ENCODE measurements at regions not wholly inside any gene's neighbourhood (a gene's known extent, or its start where the extent isn't known, plus 50 kb on each side); places are given as distances from the start of the nearest gene placed in this dataset.

GRCh38 chr20:60888771-60889170, 363.3 kb upstream of the CDH4 start:
- intact Hi-C loops (cut with DNase I): no loop called here
- no peak for DNase-seq

GRCh38 chr20:60892095-60892813, 359.8 kb upstream of the CDH4 start:
- no peak for DNase-seq
- intact Hi-C loops (cut with DNase I): no loop called here

- no peak for DNase-seq
- intact Hi-C loops (cut with DNase I): no loop called here
These were observed 358.0 kb upstream of the CDH4 start for GRCh38 chr20:60894091-60894490.

GRCh38 chr20:60895363-60896079, 356.5 kb upstream of the CDH4 start:
- intact Hi-C loops (cut with DNase I): no loop called here

GRCh38 chr20:60897976-60898375, 354.1 kb upstream of the CDH4 start:
- intact Hi-C loops (cut with DNase I): no loop called here
- DNase-seq: no peak

More at GRCh38 chr20:60895363-60896079, 356.5 kb upstream of the CDH4 start:
- DNase-seq: no peak

- DNase-seq: no peak
These were observed 352.7 kb upstream of the CDH4 start for GRCh38 chr20:60899320-60899719.

GRCh38 chr20:60900618-60901017, 351.4 kb upstream of the CDH4 start:
- no peak for DNase-seq
- intact Hi-C loops (cut with DNase I): no loop called here

More at GRCh38 chr20:60899320-60899719, 352.7 kb upstream of the CDH4 start:
- intact Hi-C loops (cut with DNase I): no loop called here

GRCh38 chr20:60901831-60902230, 350.2 kb upstream of the CDH4 start:
- no peak for DNase-seq
- intact Hi-C loops (cut with DNase I): no loop called here

- intact Hi-C loops (cut with DNase I): no loop called here
- DNase-seq: no peak
These were observed 348.6 kb upstream of the CDH4 start for GRCh38 chr20:60903325-60903971.

- no peak for DNase-seq
- intact Hi-C loops (cut with DNase I): no loop called here
These were observed 347.3 kb upstream of the CDH4 start for GRCh38 chr20:60904730-60905129.

GRCh38 chr20:60905919-60906318, 346.1 kb upstream of the CDH4 start:
- intact Hi-C loops (cut with DNase I): no loop called here
- DNase-seq: no peak

- no peak for DNase-seq
- intact Hi-C loops (cut with DNase I): no loop called here
These were observed 345.5 kb upstream of the CDH4 start for GRCh38 chr20:60906555-60906954.

- no peak for DNase-seq
- intact Hi-C loops (cut with DNase I): no loop called here
These were observed 338.8 kb upstream of the CDH4 start for GRCh38 chr20:60913298-60913697.

- no peak for DNase-seq
- intact Hi-C loops (cut with DNase I): no loop called here
These were observed 330.9 kb upstream of the CDH4 start for GRCh38 chr20:60921022-60921622.

- intact Hi-C loops (cut with DNase I): no loop called here
These were observed 325.2 kb upstream of the CDH4 start for GRCh38 chr20:60926831-60927230.

GRCh38 chr20:60928341-60928740, 323.7 kb upstream of the CDH4 start:
- intact Hi-C loops (cut with DNase I): no loop called here

More at GRCh38 chr20:60926831-60927230, 325.2 kb upstream of the CDH4 start:
- no peak for DNase-seq

GRCh38 chr20:60930023-60930790, 321.9 kb upstream of the CDH4 start:
- intact Hi-C loops (cut with DNase I): no loop called here
- DNase-seq: no peak

More at GRCh38 chr20:60928341-60928740, 323.7 kb upstream of the CDH4 start:
- no peak for DNase-seq

- DNase-seq: no peak
- intact Hi-C loops (cut with DNase I): no loop called here
These were observed 320.4 kb upstream of the CDH4 start for GRCh38 chr20:60931696-60932095.

GRCh38 chr20:60934724-60935123, 317.3 kb upstream of the CDH4 start:
- DNase-seq: no peak
- intact Hi-C loops (cut with DNase I): no loop called here

GRCh38 chr20:60935971-60936370, 316.1 kb upstream of the CDH4 start:
- DNase-seq: no peak
- intact Hi-C loops (cut with DNase I): no loop called here

All from posterior cingulate gyrus (tissue), 11 donors.